Suppressor macrophage treated with lipopolysaccharide for 1 hour (primary cell): ENCODE measurements at regions not wholly inside any gene's neighbourhood (a gene's known extent, or its start where the extent isn't known, plus 50 kb on each side); places are given as distances from the start of the nearest gene placed in this dataset.
A peak's percentile ranks its signal among the peaks of the same experiment; 100 is the strongest.
"Not testable (repeated sequence)": the region's sequence is repeated elsewhere in the genome, so short reads cannot be mapped to it uniquely, and the experiment has no call there.

ENCODE experiments used
- DNase-seq, 3 donors: peaks; one replicate each; pipeline ENCODE4 v3.0.0-alpha.2; 2020 to 2022

DNA sequence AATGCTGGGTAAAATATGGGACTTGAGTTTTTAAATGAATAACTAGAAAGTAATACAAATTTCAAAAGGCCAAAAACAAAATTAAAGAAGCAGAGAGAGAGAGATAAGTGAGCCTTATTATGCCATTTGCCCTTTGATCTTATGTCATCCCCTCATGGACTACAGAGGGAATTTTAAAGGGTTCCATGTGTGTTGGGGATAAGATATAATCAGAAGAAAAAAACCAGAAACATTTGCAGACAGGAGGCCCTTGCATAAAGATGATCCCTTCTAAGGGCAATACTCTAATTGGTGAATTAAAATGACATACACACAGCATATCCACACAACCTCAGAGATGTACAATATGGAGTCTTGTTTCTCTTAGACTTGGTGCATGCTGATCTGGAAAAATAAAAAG lies 406.6 kb upstream of the LARGE1 start:
- DNase-seq, result no peak

DNA sequence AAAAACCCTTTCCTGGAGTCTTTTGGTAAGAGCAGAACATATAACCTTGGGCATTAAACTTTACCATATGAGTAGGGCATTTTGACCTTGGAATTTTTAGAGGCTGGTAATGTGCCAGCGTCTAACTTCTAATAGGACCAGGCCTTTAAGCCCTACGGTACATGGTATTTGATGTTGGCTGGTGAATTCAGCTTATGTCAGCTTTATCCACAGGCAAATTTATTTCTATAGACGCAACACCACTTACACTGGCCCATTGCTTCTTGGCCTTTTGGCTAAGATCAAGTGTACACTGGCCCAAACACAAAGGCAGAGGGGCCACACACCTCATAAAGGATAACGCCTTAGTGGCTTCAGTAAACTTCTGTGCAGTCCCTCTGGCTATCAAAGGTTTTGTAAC lies 410.2 kb upstream of the LARGE1 start:
- DNase-seq, result no peak

DNA sequence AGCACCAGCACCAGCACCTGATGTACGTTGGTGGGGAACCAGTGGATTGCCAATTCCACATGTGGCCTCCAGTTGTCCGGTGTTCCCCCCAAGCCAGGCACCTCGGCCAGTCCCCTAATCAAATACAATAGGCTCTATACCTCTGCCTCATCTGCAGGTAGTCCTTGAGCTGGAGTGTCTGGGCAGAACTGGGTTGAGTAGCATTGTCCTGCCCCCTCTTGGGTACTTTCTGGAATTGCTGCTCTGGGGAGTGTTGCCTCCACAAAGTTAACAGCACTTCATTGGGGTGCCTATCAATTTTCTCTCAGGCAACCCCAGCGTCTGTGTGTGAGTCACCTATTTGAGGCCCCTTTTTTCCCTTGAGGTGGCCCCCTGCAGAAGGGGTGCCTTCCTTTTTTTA lies 413.0 kb upstream of the LARGE1 start:
- no peak for DNase-seq

DNA sequence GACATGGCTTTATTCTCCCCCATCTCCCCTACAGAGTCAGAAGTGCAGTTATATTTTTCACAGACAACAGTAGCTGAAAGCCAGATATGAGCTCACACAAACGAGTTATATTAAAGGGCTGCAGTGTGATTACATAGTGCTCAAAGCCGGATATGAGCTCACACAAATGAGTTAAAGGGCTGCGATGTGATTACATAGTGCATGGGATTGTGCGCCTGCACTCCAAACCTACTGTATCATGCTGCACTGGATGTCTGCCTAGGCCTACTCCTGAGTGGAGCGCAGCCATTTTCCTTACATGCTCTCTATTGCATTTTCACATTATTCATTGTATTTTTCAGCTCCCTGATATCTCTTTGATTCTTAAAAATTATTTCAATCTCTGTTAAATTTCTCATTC lies 414.6 kb upstream of the LARGE1 start:
- DNase-seq, result no peak

DNA sequence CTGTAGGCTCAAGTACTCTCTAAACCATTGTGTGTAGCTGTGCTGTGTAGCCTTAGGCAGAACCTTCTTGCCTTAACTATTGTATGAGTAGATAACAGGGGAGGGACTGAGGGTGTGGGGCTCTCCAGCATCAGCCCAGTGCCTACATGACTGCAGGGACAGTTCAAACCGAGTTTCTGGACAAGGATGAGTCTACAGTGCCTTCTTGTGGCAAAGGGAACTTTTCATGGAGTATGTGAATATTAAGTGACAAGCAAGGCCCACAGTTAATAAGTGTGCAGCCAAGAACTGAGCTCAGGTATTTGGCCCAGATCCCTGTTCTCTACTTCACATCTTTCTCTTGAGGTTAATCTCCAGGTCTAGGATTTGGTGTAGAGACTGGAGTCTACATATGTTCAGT lies 424.4 kb upstream of the LARGE1 start:
- no peak for DNase-seq

DNA sequence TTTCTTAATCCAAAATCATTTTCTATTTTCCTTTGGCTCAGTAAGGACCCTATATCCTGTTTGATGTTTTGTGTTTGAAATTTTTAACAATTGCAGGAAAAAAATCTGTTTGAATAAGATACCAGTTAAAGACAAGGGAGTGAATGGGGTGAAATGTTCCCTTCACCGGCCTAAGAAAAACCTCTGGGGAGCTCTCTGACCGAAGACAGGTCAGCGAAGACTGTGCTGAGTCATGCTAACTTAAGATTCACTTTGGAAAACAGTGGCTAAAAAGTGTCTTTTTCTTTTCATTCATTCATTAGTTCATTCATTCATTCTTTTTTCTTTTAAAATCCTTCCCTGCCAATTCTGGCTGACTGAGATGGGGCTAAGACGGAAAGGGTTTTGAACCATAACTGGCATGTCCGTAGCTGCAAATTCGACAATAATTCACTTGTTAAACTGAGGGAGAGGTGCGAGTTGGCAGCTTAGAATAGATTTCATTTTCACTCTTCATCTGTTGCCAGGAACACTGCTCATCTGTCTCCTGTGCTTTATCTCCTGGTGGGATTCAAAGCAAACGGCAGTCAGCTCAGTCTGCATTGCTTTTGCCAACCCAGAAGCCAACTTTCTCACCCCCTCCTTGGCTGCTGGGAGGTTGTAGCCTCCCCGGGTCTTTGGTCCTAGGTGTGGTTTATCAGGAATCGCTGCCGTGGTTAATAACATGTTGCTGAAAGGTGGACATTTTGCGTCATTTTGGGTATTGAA lies 434.0 kb upstream of the LARGE1 start:
- DNase-seq, result no peak

DNA sequence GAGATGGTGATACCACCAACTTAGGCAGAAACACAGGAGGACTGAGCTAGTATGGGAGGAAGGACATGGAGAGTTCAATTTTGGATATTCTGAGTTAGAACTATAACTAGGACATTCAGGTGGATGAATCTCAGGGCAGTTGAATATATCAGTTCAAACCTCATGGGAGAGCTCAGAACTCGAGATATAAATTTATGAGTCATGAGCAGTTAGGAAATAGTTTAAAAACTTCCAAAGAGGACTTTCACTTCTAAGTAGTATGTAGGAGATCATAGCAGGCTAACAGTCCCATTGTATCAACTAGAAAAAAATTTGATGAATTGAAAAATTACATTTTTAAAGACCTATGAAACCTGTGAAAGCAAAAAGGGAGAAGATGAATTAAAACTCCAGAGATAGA lies 436.2 kb upstream of the LARGE1 start:
- DNase-seq, result no peak

DNA sequence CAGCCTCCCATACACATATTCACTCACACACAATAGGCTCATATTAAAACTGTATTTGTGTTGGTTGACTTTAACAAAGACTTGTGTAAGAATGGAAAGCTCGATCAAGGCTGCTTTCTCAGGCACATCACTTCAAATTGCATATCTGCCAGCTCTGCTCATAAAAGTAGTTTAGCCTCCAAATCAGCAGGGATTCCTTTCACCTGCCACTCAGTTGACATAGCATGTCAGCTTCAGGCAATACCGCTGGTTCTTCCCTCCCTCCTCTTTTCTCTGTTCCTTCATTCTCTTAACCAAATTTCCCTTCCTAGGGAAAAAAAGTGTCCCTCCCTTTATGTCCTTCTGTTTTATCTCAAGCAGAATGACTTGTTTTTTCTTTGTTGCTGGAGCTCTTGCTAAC lies 450.4 kb upstream of the LARGE1 start:
- no peak for DNase-seq

DNA sequence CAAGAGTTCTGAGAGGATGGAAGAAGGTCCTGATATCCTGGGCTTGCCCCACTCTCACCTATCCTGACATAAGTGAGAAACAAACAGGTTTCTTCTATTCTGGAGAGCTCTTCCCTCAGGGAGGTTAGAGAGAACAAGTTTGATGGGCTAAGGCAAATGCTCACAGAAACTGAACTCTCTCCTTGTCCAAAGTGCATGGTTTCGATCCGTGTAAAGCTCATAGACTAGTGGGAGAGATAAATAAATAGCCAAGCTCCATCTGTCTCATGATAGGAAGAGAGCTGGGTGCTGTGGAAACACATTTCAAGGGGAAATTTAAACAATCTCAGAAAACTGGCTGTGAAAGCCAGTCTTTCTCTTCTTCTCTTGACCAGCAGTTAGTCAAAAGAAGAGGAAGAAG lies 459.5 kb upstream of the LARGE1 start:
- DNase-seq, result no peak

DNA sequence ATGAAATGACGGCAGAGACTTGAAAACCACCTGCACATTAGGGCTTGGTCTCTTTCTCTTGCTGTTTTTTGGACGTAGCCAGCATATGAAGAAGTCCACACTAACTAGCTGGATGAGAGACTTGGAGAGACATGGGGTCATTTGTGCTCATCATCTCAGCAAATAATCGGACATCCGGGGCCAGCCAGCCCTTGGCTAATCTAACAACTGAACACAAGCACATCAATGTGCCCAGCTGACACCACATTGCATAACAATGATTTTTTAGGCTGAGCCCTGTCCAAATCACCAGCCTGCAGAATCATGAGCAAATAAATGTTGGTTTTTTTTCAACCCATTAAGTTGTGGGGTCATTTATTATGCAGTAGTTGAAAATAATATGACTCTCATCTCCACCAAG lies 460.3 kb upstream of the LARGE1 start:
- no peak for DNase-seq

DNA sequence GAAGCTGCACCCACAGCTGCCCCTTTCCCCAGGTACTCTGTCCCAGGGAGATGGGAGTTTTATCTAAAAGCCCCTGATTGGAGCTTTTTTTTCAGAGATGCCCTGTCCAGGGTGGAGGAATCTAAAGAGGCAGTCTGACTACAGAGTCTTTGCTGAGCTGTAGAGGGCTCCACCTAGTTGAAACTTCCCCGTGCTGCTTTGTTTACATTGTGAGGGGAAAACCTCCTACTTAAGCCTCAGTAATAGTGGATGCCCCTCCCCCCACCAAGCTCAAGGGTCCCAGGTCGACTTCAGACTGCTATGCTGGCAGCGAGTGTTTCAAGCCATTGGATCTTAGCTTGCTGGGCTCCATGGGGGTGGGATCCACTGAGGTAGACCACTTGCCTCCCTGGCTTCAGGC lies 470.1 kb upstream of the LARGE1 start:
- DNase-seq, result no peak

DNA sequence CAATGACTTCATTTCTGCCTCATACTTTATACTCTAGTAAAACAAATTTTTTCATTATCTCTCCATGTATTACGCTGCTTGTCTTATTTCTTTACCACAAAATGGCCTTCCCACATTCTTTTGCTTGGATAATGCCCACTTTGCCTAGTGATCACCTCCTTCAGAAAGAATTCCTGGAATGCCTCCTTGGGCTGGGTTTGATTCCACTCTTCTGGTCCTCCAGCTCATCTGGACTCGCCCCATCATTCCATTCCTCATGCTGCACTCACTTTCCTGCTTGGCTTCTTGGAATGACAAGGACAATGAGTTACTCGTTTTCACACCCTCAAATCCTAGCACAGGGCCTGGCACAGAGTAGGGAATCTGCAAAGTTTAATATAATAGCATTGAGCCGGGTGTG lies 475.1 kb upstream of the LARGE1 start:
- no peak for DNase-seq

DNA sequence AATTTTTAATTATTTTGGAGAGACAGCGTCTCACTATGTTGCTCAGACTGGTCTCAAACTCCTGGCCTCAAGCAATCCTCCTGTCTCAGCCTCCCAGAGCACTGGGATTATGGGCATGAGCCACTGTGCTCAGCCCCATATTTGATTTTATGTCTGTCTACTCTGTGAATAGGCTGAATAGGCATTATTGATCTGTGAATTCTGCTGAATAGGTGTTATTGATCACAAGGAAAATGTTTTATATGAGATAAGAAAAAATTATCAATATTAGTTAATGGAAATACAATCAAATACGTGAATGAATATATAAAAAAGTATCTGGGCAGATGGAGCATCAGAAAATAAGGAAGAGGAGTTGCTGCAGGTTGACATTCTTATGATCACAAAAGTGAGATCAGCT lies 483.4 kb upstream of the LARGE1 start:
- no peak for DNase-seq

DNA sequence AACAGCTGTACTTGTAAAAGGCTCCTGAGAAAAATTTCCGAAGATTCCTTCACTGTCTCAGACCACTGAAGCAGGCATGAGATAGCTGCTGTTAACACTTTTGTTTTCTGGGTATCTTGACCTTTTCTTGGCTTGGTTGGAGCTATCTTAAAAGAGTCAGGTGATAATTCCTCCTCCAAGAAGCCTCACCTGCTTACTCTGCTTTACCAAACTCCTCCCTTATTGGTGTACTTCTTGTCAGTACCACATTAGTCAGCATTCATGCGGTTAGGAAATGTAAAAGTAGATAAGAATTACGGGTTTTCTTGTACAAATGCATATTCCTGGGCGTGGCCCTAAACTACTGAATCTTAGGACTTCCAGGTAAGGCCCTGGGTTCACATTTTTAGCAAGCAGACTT lies 489.8 kb upstream of the LARGE1 start:
- no peak for DNase-seq

DNA sequence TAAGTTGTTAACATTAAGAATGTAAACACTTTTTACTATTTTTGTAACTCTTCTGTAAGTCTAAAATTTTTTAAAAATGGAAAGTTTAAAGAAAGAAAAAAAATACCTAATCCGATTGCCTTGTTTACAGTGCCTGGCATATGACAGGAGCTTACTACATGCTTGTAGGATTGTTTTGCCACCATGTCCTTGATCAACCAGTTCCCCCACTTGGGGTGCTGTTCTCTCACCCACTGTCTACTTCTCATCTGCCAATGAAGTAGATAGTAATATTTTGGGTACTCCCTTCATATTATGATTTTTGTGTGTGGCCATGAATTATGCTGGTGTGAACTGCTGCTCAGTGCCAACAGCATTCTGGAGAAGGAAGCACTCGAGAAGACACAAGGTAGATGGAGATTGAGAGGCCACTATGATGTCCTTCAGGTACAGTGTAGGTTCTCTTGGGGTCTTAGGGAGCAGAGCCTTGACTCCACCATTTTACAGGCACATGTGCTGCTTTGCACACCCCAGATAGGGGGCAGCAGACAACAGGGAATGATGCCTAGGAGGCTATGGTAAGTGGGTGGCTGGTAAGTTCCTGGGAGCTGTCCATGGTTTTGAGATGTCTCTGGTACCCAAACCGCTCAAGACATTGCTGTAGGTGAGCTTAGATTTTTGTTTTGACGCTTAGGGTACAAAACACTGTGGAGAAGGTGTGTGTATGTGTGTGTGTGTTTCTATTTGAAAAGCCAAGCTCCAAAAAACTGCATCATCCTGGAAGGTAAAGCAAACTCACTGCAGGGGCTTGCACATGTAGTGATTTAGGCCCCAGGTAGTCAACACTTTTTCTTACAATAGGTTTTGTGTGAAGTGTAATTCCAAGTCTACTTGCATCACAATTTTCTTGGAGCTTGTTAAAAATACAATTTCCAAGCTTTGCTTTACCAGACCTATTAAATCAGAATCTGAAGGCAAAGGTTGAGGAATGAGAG lies 494.5 kb upstream of the LARGE1 start:
- peak; percentile 44 to 58 (median 51) for DNase-seq

DNA sequence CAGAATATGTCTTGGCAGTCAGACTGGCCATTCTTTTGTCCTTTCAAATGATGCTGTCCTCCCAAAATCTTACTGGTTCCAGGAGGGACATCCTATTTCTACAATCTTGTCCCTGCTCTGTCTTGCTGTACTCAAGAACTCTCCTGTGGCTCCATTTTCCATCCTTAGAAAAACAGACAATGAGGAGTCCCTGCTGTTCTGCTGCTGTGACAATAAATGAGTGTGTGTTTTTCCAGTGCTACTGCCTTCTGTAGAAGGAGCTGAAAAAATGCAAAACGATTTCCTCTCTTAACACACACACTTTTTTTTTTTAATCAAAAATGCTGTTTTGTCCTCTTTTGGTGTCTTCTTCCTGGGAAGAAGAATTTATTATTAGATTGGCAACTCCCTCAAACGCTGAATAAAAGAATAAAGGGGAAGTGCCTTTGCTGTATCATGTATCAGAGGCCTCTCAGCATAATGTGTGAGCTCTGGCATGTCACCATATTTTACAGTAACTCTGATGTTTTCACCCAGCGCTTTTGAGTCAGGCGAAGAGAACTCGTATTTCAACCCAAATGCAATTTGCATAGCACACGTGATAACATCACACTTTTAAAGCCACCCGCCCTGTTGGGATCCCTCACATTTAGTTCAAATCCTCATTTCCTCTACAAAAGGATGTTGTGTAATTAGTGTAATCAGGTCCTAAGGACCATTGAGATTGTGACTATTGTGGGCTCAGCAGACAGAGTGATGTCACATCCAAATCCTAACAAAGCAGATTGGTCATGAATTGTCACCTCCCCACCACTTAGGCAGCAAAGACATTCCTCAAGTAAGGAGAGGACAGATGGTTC lies 496.0 kb upstream of the LARGE1 start:
- no peak for DNase-seq

DNA sequence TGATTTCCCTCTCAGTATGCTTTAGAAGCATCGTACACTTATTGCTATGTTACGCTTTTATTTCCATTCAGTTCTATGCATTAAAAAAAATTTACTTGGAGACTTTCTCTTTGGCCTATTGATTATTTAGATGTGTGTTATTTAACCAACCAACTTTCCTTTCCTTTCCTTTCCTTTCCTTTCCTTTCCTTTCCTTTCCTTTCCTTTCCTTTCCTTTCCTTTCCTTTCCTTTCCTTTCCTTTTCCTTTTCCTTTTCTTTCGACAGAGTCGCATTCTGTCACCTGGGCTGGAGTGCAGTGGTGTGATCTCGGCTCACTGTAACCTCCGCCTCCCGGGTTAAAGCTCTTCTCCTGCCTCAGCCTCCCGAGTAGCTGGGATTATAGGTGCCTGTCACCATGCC lies 502.7 kb upstream of the LARGE1 start:
- DNase-seq, result not testable (repeated sequence)

DNA sequence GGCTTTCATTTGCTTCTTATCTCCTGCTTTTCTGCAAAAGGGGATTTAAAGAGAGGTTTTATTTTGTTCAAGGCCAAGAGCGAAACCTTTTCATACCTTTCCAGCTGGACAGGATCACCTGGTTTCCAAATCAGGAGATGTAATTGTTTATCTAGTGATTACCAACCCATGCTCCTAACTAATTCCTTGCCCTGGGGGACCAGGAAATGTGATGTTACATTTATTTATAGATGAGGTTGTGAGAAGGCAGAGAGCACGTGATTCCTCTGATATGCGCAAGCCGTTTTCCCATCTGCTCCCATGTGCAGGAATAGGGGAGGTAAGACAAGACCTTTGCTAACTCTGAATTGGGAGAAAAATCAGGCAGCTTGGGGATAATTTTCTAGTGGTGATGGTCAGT lies 507.2 kb upstream of the LARGE1 start:
- DNase-seq, result no peak

DNA sequence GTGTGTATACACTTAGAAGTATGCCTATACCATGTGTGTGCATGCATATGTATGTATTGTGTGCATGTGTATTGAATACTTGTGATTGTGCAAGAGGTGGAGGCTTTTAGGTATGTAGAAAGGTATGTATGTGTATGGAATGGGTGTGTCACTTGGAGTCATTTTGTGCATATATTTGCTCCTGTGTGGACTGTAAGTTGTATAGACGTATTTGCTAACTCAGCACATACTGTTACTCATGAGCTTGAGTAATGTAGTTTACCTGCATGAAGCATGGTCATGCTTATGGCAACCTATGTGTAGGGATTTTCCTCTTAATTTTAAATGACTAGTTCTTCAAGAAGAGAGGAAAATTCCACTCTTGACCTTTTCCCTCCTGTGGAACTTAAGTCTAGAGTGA lies 507.6 kb upstream of the LARGE1 start:
- no peak for DNase-seq

DNA sequence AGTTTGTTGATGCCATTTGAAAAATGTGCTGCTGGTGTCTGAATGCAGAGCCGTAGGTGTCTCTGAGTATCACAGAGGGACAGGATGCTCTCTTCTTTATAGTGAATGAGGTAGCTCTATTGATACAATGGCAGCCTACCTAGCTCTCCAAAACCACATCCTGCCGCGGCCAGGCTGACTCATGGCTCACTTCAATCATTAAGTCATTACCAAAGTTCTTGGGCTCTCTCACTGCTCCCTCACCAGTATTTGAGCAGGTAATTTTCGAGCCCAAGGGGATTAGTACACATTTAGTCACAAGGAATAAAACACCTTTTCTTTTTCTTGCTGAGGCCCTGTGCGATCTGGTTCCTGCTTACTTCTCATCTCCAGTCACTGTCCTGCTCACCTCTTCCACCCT lies 509.0 kb upstream of the LARGE1 start:
- DNase-seq, result no peak

DNA sequence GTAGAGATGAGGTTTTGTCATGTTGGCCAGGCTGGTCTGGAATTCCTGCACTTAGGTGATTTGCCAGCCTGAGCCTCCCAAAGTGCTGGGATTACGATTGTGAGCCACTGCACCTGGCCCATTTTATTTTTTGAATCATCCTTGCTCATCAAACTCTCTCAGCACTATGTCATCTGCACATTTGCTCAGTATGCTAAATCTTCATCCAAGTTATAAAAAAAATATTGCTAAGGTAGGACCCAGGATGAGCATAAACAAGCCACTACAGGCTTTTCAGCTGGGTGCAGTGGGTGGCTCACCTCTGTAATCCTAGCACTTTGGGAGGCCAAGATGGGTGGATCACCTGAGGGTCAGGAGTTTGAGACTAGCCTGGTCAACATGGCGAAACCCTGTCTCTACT lies 510.1 kb upstream of the LARGE1 start:
- no peak for DNase-seq

DNA sequence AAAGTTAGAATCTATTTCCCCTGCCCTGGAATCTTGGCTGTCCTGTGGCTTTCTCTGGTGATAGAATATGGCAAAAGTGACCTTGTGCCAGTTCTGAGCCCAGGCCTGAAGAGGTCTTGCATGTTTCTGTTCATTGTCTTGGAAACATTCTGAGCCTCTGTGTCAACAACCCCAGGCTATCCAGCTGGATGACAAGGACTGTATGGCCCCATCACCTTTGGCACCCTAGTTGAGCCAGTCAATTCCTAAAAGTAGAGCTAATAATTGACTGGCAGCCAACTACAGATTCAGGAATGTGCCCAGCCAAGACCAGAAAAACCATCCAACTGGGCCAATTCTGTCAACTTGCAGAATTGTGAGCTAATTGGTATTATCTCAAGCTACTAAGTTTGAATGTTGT lies 514.1 kb upstream of the LARGE1 start:
- DNase-seq, result no peak

DNA sequence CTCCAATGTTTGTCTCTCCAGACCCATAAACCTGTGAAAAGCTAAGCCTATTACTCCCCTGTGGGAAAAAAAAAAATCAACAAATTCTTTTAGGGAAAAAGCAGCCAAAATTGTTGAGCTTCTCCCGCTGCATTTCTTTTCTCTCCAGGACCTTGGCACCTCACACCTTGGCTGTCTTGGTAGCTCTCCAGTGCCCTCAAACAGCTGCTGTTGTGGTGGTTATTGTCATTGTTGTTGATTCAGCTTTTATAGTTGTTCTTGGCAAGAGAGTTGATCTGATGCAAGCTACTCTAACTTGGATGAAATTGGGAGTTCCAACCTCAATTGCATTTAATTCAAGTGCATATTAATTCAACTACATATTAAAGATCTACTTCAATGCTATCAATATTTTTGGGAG lies 516.9 kb upstream of the LARGE1 start:
- no peak for DNase-seq
